Esophagus mucosa (tissue), 1 donor: ENCODE measurements at regions not wholly inside any gene's neighbourhood (a gene's known extent, or its start where the extent isn't known, plus 50 kb on each side); places are given as distances from the start of the nearest gene placed in this dataset.

Experiments used
- ATAC-seq: fragments of 200-7000 bp; cut with Tn5 transposase; one replicate; pipeline ENCODE4 v1.9.1; 2020
- donor health status: DM: yes; HTN: yes; CAD: no.

- no peak for ATAC-seq
These were observed 671.1 kb downstream of the TBL1XR1 start for GRCh38 chr3:176526225-176526624.

GRCh38 chr3:176523114-176523513 is 674.2 kb downstream of the TBL1XR1 start:
- no peak for ATAC-seq

GRCh38 chr3:176522436-176522835 is 674.8 kb downstream of the TBL1XR1 start:
- no peak for ATAC-seq

- no peak for ATAC-seq
These were observed 675.6 kb downstream of the TBL1XR1 start for GRCh38 chr3:176521531-176522175.

GRCh38 chr3:176514297-176514696 is 683.0 kb downstream of the TBL1XR1 start:
- peak; percentile 23 for ATAC-seq

- ATAC-seq = no peak
These were observed 683.7 kb downstream of the TBL1XR1 start for GRCh38 chr3:176513604-176514003.

GRCh38 chr3:176512037-176512436 is 685.2 kb downstream of the TBL1XR1 start:
- no peak for ATAC-seq

- ATAC-seq = no peak
These were observed 687.2 kb downstream of the TBL1XR1 start for GRCh38 chr3:176510097-176510496.

GRCh38 chr3:176505878-176506621 is 691.2 kb downstream of the TBL1XR1 start:
- no peak for ATAC-seq

GRCh38 chr3:176491084-176491483 is 706.2 kb downstream of the TBL1XR1 start:
- no peak for ATAC-seq

- no peak for ATAC-seq
These were observed 706.9 kb downstream of the TBL1XR1 start for GRCh38 chr3:176490357-176490756.

- ATAC-seq = no peak
These were observed 718.0 kb downstream of the TBL1XR1 start for GRCh38 chr3:176479248-176479647.

- ATAC-seq = no peak
These were observed 727.5 kb downstream of the TBL1XR1 start for GRCh38 chr3:176469694-176470205.

- ATAC-seq = no peak
These were observed 733.7 kb downstream of the TBL1XR1 start for GRCh38 chr3:176463610-176464009.

- ATAC-seq = no peak
These were observed 749.9 kb downstream of the TBL1XR1 start for GRCh38 chr3:176447369-176447768.

- ATAC-seq = no peak
These were observed 755.0 kb downstream of the TBL1XR1 start for GRCh38 chr3:176442326-176442725.

GRCh38 chr3:176439729-176440128 is 757.6 kb downstream of the TBL1XR1 start:
- no peak for ATAC-seq

- no peak for ATAC-seq
These were observed 765.3 kb downstream of the TBL1XR1 start for GRCh38 chr3:176431991-176432390.

GRCh38 chr3:176431038-176431418 is 766.3 kb downstream of the TBL1XR1 start:
- ATAC-seq = no peak

GRCh38 chr3:176430244-176431037 is 766.8 kb downstream of the TBL1XR1 start:
- no peak for ATAC-seq

GRCh38 chr3:176428552-176428951 is 768.7 kb downstream of the TBL1XR1 start:
- ATAC-seq = no peak

GRCh38 chr3:176426371-176426770 is 770.9 kb downstream of the TBL1XR1 start:
- ATAC-seq = no peak

GRCh38 chr3:176416870-176417269 is 780.4 kb downstream of the TBL1XR1 start:
- ATAC-seq = no peak
